ENCODE measurements at regions not wholly inside any gene's neighbourhood (a gene's known extent, or its start where the extent isn't known, plus 50 kb on each side); places are given as distances from the start of the nearest gene placed in this dataset.

GRCh38 chr15:81899730-81900129, 146.1 kb downstream of the MEX3B start:
- TF ChIP-seq GATA2 (IDR thresholded peaks at IDR 0.05; ENCODE audit: low read depth, low read length) (no peak; the same call in 1 of the 2 replicates), GATA3 (IDR thresholded peaks at IDR 0.05; ENCODE audit: low read depth, low read length) (no peak)

- no peak for TF ChIP-seq GATA2 (IDR thresholded peaks at IDR 0.05; ENCODE audit: low read depth, low read length)
- no peak for TF ChIP-seq GATA3 (IDR thresholded peaks at IDR 0.05; ENCODE audit: low read depth, low read length)
Observed at GRCh38 chr15:81899024-81899423, 146.8 kb downstream of the MEX3B start.

GRCh38 chr15:81897057-81897677, 148.7 kb downstream of the MEX3B start:
- TF ChIP-seq GATA2 (IDR thresholded peaks at IDR 0.05; ENCODE audit: low read depth, low read length) (no peak), GATA3 (IDR thresholded peaks at IDR 0.05; ENCODE audit: low read depth, low read length) (no peak)

- TF ChIP-seq GATA3 (IDR thresholded peaks at IDR 0.05; ENCODE audit: low read depth, low read length) (no peak), GATA2 (IDR thresholded peaks at IDR 0.05; ENCODE audit: low read depth, low read length) (no peak)
Observed at GRCh38 chr15:81896356-81896755, 149.5 kb downstream of the MEX3B start.

GRCh38 chr15:81895723-81896122, 150.1 kb downstream of the MEX3B start:
- TF ChIP-seq GATA3 (IDR thresholded peaks at IDR 0.05; ENCODE audit: low read depth, low read length) (no peak), GATA2 (IDR thresholded peaks at IDR 0.05; ENCODE audit: low read depth, low read length) (no peak)

- TF ChIP-seq GATA2 (IDR thresholded peaks at IDR 0.05; ENCODE audit: low read depth, low read length) (no peak), GATA3 (IDR thresholded peaks at IDR 0.05; ENCODE audit: low read depth, low read length) (no peak)
Observed at GRCh38 chr15:81894061-81894460, 151.8 kb downstream of the MEX3B start.

GRCh38 chr15:81893182-81893835, 152.5 kb downstream of the MEX3B start:
- no peak for TF ChIP-seq GATA3 (IDR thresholded peaks at IDR 0.05; ENCODE audit: low read depth, low read length)

GRCh38 chr15:81890496-81890895, 155.3 kb downstream of the MEX3B start:
- TF ChIP-seq GATA2 (IDR thresholded peaks at IDR 0.05; ENCODE audit: low read depth, low read length) = no peak
- no peak for TF ChIP-seq GATA3 (IDR thresholded peaks at IDR 0.05; ENCODE audit: low read depth, low read length)

- TF ChIP-seq GATA3 (IDR thresholded peaks at IDR 0.05; ENCODE audit: low read depth, low read length) (no peak), GATA2 (IDR thresholded peaks at IDR 0.05; ENCODE audit: low read depth, low read length) (no peak)
Observed at GRCh38 chr15:81889485-81889881, 156.3 kb downstream of the MEX3B start.

GRCh38 chr15:81888748-81889484, 156.9 kb downstream of the MEX3B start:
- TF ChIP-seq GATA3 (IDR thresholded peaks at IDR 0.05; ENCODE audit: low read depth, low read length) = no peak
- TF ChIP-seq GATA2 (IDR thresholded peaks at IDR 0.05; ENCODE audit: low read depth, low read length) = no peak

- TF ChIP-seq GATA3 (IDR thresholded peaks at IDR 0.05; ENCODE audit: low read depth, low read length) (no peak), GATA2 (IDR thresholded peaks at IDR 0.05; ENCODE audit: low read depth, low read length) (no peak)
Observed at GRCh38 chr15:81887912-81888311, 157.9 kb downstream of the MEX3B start.

- TF ChIP-seq GATA2 (IDR thresholded peaks at IDR 0.05; ENCODE audit: low read depth, low read length) (no peak), GATA3 (IDR thresholded peaks at IDR 0.05; ENCODE audit: low read depth, low read length) (no peak)
Observed at GRCh38 chr15:81886591-81886990, 159.2 kb downstream of the MEX3B start.

GRCh38 chr15:81886080-81886479, 159.7 kb downstream of the MEX3B start:
- TF ChIP-seq GATA2 (IDR thresholded peaks at IDR 0.05; ENCODE audit: low read depth, low read length) = no peak
- TF ChIP-seq GATA3 (IDR thresholded peaks at IDR 0.05; ENCODE audit: low read depth, low read length) = no peak

- TF ChIP-seq GATA3 (IDR thresholded peaks at IDR 0.05; ENCODE audit: low read depth, low read length) (no peak), GATA2 (IDR thresholded peaks at IDR 0.05; ENCODE audit: low read depth, low read length) (no peak)
Observed at GRCh38 chr15:81885135-81885534, 160.7 kb downstream of the MEX3B start.

- no peak for TF ChIP-seq GATA2 (IDR thresholded peaks at IDR 0.05; ENCODE audit: low read depth, low read length)
- TF ChIP-seq GATA3 (IDR thresholded peaks at IDR 0.05; ENCODE audit: low read depth, low read length) = no peak
Observed at GRCh38 chr15:81882504-81882903, 163.3 kb downstream of the MEX3B start.

Measured in SH-SY5Y (cell line).